Loucy (cell line): ENCODE measurements at regions not wholly inside any gene's neighbourhood (a gene's known extent, or its start where the extent isn't known, plus 50 kb on each side); places are given as distances from the start of the nearest gene placed in this dataset.

Source experiments
- CTCF ChIP-seq: fragments of 200-600 bp; sonication (generic); conservative IDR thresholded peaks from 2 replicates; pipeline ENCODE4 v1.5.1; 2014; ENCODE audit warnings: mild to moderate bottlenecking, antibody characterized with exemption, low read length
- EZH2phosphoT487 ChIP-seq: fragments of 200-600 bp; IDR thresholded peaks from 2 replicates; pipeline ENCODE4 v1.6.1; 2018; ENCODE audit warnings: antibody characterized with exemption, mild to moderate bottlenecking, moderate library complexity, borderline replicate concordance

- TF ChIP-seq CTCF = no peak
- TF ChIP-seq EZH2phosphoT487 = no peak
Measured at GRCh38 chr12:125331342-125332052, 266.3 kb downstream of the AACS start.
